Fibroblast of skin of abdomen (primary cell): ENCODE measurements at regions not wholly inside any gene's neighbourhood (a gene's known extent, or its start where the extent isn't known, plus 50 kb on each side); places are given as distances from the start of the nearest gene placed in this dataset.
A peak's percentile ranks its signal among the peaks of the same experiment; 100 is the strongest.

Experiments
- DNase-seq: peaks from one replicate; pipeline ENCODE4 v3.0.0-alpha.2; 2013

- DNase-seq, result no peak
Measured at GRCh38 chr10:123559823-123560092, 106.4 kb upstream of the GPR26 start.

GRCh38 chr10:123560301-123561140, 105.6 kb upstream of the GPR26 start:
- DNase-seq, result no peak

- no peak for DNase-seq
Measured at GRCh38 chr10:123561141-123561440, 105.1 kb upstream of the GPR26 start.

DNA sequence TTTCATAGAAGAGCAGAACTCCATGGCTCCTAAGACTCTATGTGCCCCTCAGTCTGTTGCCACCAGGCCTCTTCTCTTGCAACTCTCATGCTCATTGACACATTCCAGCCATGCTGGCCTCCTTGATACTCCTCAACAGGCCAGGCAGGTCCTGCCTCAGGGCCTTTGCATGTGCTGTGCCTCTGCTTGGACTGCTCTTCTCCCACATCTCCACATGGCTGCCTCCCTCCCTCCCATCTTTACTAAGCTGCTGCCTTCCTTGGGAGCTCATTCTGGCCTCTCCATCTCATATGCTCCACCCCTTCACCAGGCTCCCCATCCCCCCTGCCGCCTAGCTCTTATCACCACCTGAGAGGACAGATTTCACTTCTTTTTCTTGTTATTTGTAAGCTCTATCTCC, 103.8 kb upstream of the GPR26 start:
- no peak for DNase-seq

GRCh38 chr10:123562811-123563580, 103.2 kb upstream of the GPR26 start:
- DNase-seq, result no peak

- DNase-seq, result no peak
Measured at GRCh38 chr10:123563581-123563855, 102.6 kb upstream of the GPR26 start.

- no peak for DNase-seq
Measured at GRCh38 chr10:123563994-123564393, 102.2 kb upstream of the GPR26 start.

DNA sequence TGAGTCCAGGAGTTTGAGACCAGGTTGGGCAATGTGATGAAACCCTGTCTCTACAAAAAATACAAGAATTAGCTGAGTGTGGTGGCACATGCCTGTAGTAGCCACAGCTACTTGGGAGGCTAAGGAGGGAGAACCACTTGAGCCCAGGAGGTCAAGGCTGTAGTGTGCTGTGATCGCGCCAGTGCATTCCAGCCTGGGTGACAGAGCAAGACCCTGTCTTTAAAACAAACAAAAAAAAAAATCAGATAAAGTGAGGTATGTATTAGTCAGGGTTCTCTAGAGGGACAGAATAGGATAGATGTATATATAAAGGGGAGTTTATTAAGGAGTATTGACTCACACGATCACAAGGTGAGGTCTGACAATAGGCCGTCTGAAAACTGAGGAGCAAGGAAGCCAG, 101.5 kb upstream of the GPR26 start:
- no peak for DNase-seq

GRCh38 chr10:123565691-123566660, 100.2 kb upstream of the GPR26 start:
- no peak for DNase-seq

DNA sequence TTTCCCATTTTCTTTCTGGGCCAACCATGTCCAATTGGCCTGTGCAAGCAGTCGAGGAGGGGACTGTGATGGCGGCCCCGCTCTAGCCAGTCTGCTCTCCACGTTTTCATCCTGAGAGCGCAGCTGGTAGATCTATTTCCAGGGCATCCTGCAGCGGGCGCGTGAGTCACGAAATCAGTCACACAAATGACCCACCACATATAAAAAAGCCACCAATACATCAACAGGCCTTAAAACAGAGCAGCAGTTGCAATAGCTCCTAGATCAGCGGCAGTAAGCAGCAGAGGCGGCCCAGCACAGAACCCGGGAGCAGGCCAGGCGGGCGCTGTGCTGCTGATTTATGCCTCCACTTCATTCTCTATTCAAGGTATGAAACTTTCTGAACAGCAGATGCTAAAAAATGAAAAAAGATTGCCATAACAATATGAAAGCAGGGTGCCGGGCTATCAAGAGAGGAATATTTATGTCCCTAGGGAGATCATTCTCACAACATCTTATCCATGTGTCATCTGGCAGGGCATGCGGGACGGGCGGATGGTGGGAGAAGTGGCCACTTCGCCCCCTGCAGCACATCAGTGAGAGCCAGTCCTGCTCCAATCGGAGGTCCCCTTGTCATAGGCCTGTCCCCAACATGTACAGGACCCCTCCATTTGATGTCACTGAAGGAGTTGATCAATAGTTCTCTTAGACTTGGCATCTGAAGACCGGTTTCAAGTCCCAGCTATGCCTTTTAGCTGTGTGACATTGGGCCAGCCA, 98.0 kb upstream of the GPR26 start:
- no peak for DNase-seq

- no peak for DNase-seq
Measured at GRCh38 chr10:123568751-123569150, 97.4 kb upstream of the GPR26 start.

GRCh38 chr10:123569436-123570035, 96.6 kb upstream of the GPR26 start:
- DNase-seq, result no peak

- DNase-seq, result no peak
Measured at GRCh38 chr10:123570051-123570897, 95.9 kb upstream of the GPR26 start.

- DNase-seq, result no peak
Measured at GRCh38 chr10:123570898-123571515, 95.1 kb upstream of the GPR26 start.

- no peak for DNase-seq
Measured at GRCh38 chr10:123571978-123572377, 94.2 kb upstream of the GPR26 start.

- DNase-seq, result peak; percentile 14
Measured at GRCh38 chr10:123573236-123574108, 92.7 kb upstream of the GPR26 start.

DNA sequence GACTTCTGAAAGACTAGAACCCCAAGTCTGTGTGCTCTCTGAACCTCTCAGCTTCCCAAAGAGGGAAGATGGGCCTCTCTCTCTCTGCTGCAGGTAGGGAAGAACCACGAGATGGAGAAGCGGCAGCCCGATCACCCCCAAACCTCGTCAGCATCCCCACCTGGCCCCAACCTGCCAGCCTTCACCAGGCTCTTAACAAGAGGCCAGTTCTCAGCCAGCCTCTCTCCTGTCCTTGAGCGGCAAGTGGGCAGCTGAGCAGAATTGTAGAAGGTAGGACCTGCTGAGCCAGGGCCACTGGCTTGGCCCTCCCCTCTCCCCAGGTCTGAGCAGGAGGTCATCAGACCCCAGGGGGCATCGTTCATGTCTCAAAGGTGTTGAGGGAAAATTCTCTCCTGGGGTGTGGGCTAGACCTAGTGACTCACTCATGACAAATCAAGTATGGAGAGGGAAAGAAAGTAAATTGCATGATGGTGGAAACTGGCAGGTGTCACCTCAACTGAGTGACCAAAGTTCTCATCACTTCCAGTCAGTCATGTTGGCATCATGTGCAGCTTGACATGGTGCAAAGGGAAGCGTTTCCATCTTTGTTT, 92.0 kb upstream of the GPR26 start:
- DNase-seq, result no peak

DNA sequence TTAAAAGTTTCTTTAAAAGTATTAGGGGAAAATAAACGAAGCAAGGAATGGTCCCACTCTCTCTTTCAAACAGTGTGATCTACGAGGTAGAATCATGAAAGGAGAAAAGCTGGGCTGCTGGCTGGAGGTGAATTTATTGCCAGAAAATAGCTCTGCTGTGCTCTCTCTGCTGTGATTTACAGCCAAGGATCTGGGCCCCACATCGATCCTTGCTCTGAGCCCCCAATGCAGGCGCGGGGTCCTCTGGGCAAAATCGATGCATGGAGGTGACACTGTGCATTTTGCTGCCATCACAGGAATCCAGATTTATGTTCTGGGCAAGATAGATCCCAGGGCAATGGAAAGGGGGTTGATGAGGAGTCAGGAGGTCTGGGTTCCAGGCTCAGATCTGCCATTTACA, 91.0 kb upstream of the GPR26 start:
- no peak for DNase-seq

DNA sequence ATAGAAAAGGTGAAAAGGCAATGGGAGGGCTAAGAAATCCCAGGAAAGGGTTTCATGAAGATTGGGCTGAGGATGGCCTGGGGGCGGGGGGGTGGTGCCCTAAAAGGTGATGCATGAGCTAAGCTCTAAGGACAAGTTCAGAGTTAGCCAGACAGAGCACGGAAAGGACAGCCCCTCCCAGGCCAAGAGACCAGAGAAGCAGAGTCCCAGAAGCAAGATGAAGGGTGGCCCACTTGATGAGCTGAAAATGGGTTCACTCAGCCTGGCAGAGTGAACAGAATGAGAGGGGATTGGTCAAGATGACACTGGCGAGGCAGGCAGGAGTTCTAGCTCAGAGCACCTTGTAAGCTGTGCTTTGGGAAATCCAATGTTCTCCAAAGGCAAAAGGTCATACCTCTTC, 89.4 kb upstream of the GPR26 start:
- DNase-seq, result no peak
